T-helper 1 cell treated with Interleukin-12 subunit alpha and Interleukin-12 subunit beta and Interleukin-4 antibody, amounts not matched to agents 30 μg/mL and 1 μg/mL, for 36 hours (primary cell): ENCODE measurements at regions not wholly inside any gene's neighbourhood (a gene's known extent, or its start where the extent isn't known, plus 50 kb on each side); places are given as distances from the start of the nearest gene placed in this dataset.
"Not testable (repeated sequence)": the region's sequence is repeated elsewhere in the genome, so short reads cannot be mapped to it uniquely, and the experiment has no call there.

Experiments used
- H3K27ac Mint-ChIP-seq: one replicate; pipeline ENCODE4 v1.8.0; 2021; ENCODE audit warnings: mild to moderate bottlenecking, mixed read lengths
- H3K27me3 Mint-ChIP-seq: one replicate; pipeline ENCODE4 v1.8.0; 2021; ENCODE audit warnings: low read depth, mixed read lengths
- H3K36me3 Mint-ChIP-seq: one replicate; pipeline ENCODE4 v1.8.0; 2021; ENCODE audit warnings: low read depth, mixed read lengths
- H3K4me1 Mint-ChIP-seq: one replicate; pipeline ENCODE4 v1.8.0; 2021; ENCODE audit warnings: low read depth, mixed read lengths
- H3K4me3 Mint-ChIP-seq: one replicate; pipeline ENCODE4 v1.8.0; 2021; ENCODE audit warnings: mild to moderate bottlenecking, moderate library complexity, mixed read lengths
- H3K9me3 Mint-ChIP-seq: one replicate; pipeline ENCODE4 v1.8.0; 2021; ENCODE audit warnings: mixed read lengths

- no peaks in the 10 kb centered on the region for H3K27me3 Mint-ChIP-seq
- H3K4me3 Mint-ChIP-seq, result no peak overlapping the region
- H3K27ac Mint-ChIP-seq, result no peak overlapping the region
- no peaks in the 10 kb centered on the region for H3K36me3 Mint-ChIP-seq
- H3K4me1 Mint-ChIP-seq, result no peaks in the 10 kb centered on the region
- no peaks in the 10 kb centered on the region for H3K9me3 Mint-ChIP-seq
Observed at GRCh38 chr3:99330281-99330680, 308.1 kb upstream of the COL8A1 start.

- Mint-ChIP-seq H3K9me3 (no peaks in the 10 kb centered on the region), H3K27me3 (no peaks in the 10 kb centered on the region), H3K4me3 (no peak overlapping the region)
Observed at GRCh38 chr3:99325402-99325801, 313.0 kb upstream of the COL8A1 start.

GRCh38 chr3:99324636-99325203 is 313.7 kb upstream of the COL8A1 start:
- H3K4me1 Mint-ChIP-seq, result no peaks in the 10 kb centered on the region
- H3K36me3 Mint-ChIP-seq, result no peaks in the 10 kb centered on the region
- H3K4me3 Mint-ChIP-seq, result no peak overlapping the region
- no peaks in the 10 kb centered on the region for H3K9me3 Mint-ChIP-seq
- H3K27me3 Mint-ChIP-seq, result no peaks in the 10 kb centered on the region
- no peak overlapping the region for H3K27ac Mint-ChIP-seq

More at GRCh38 chr3:99325402-99325801, 313.0 kb upstream of the COL8A1 start:
- Mint-ChIP-seq H3K27ac (no peak overlapping the region), H3K36me3 (no peaks in the 10 kb centered on the region), H3K4me1 (no peaks in the 10 kb centered on the region)

- Mint-ChIP-seq H3K4me1 (no peaks in the 10 kb centered on the region), H3K27me3 (no peaks in the 10 kb centered on the region), H3K9me3 (no peaks in the 10 kb centered on the region), H3K36me3 (no peaks in the 10 kb centered on the region), H3K4me3 (no peak overlapping the region), H3K27ac (no peak overlapping the region)
Observed at GRCh38 chr3:99323940-99324339, 314.5 kb upstream of the COL8A1 start.

GRCh38 chr3:99322551-99322950 is 315.8 kb upstream of the COL8A1 start:
- no peaks in the 10 kb centered on the region for H3K36me3 Mint-ChIP-seq
- no peak overlapping the region for H3K4me3 Mint-ChIP-seq
- no peaks in the 10 kb centered on the region for H3K9me3 Mint-ChIP-seq

GRCh38 chr3:99321261-99321660 is 317.1 kb upstream of the COL8A1 start:
- no peak overlapping the region for H3K4me3 Mint-ChIP-seq
- no peaks in the 10 kb centered on the region for H3K36me3 Mint-ChIP-seq
- H3K9me3 Mint-ChIP-seq, result no peaks in the 10 kb centered on the region
- no peaks in the 10 kb centered on the region for H3K27me3 Mint-ChIP-seq
- no peaks in the 10 kb centered on the region for H3K4me1 Mint-ChIP-seq
- no peak overlapping the region for H3K27ac Mint-ChIP-seq

More at GRCh38 chr3:99322551-99322950, 315.8 kb upstream of the COL8A1 start:
- Mint-ChIP-seq H3K4me1 (no peaks in the 10 kb centered on the region), H3K27me3 (no peaks in the 10 kb centered on the region), H3K27ac (no peak overlapping the region)

- H3K36me3 Mint-ChIP-seq, result no peaks in the 10 kb centered on the region
- peaks cover 3% of the 10 kb centered on the region for H3K9me3 Mint-ChIP-seq
- no peaks in the 10 kb centered on the region for H3K27me3 Mint-ChIP-seq
- H3K4me1 Mint-ChIP-seq, result no peaks in the 10 kb centered on the region
- no peak overlapping the region for H3K4me3 Mint-ChIP-seq
- H3K27ac Mint-ChIP-seq, result no peak overlapping the region
Observed at GRCh38 chr3:99319961-99320360, 318.4 kb upstream of the COL8A1 start.

- Mint-ChIP-seq H3K36me3 (no peaks in the 10 kb centered on the region), H3K9me3 (peaks cover 3% of the 10 kb centered on the region), H3K27me3 (no peaks in the 10 kb centered on the region), H3K4me1 (no peaks in the 10 kb centered on the region), H3K27ac (no peak overlapping the region), H3K4me3 (no peak overlapping the region)
Observed at GRCh38 chr3:99319450-99319849, 318.9 kb upstream of the COL8A1 start.

GRCh38 chr3:99317201-99317600 is 321.2 kb upstream of the COL8A1 start:
- no peak overlapping the region for H3K27ac Mint-ChIP-seq
- peaks cover 3% of the 10 kb centered on the region for H3K9me3 Mint-ChIP-seq
- no peaks in the 10 kb centered on the region for H3K4me1 Mint-ChIP-seq
- no peaks in the 10 kb centered on the region for H3K36me3 Mint-ChIP-seq
- H3K27me3 Mint-ChIP-seq, result no peaks in the 10 kb centered on the region
- H3K4me3 Mint-ChIP-seq, result no peak overlapping the region

GRCh38 chr3:99315896-99316295 is 322.5 kb upstream of the COL8A1 start:
- H3K4me3 Mint-ChIP-seq, result no peak overlapping the region
- no peaks in the 10 kb centered on the region for H3K36me3 Mint-ChIP-seq
- no peak overlapping the region for H3K27ac Mint-ChIP-seq
- H3K27me3 Mint-ChIP-seq, result no peaks in the 10 kb centered on the region
- H3K4me1 Mint-ChIP-seq, result no peaks in the 10 kb centered on the region
- H3K9me3 Mint-ChIP-seq, result peaks cover 3% of the 10 kb centered on the region

GRCh38 chr3:99313485-99313884 is 324.9 kb upstream of the COL8A1 start:
- H3K27ac Mint-ChIP-seq, result no peak overlapping the region
- no peaks in the 10 kb centered on the region for H3K36me3 Mint-ChIP-seq
- no peaks in the 10 kb centered on the region for H3K27me3 Mint-ChIP-seq
- no peaks in the 10 kb centered on the region for H3K4me1 Mint-ChIP-seq
- H3K4me3 Mint-ChIP-seq, result no peak overlapping the region
- H3K9me3 Mint-ChIP-seq, result peaks cover 14% of the 10 kb centered on the region

- H3K36me3 Mint-ChIP-seq, result no peaks in the 10 kb centered on the region
- no peaks in the 10 kb centered on the region for H3K4me1 Mint-ChIP-seq
- H3K9me3 Mint-ChIP-seq, result peaks cover 15% of the 10 kb centered on the region
- H3K27ac Mint-ChIP-seq, result no peak overlapping the region
- H3K27me3 Mint-ChIP-seq, result no peaks in the 10 kb centered on the region
- no peak overlapping the region for H3K4me3 Mint-ChIP-seq
Observed at GRCh38 chr3:99298661-99299060, 339.7 kb upstream of the COL8A1 start.

- Mint-ChIP-seq H3K27me3 (no peaks in the 10 kb centered on the region), H3K27ac (no peak overlapping the region), H3K9me3 (peaks cover 12% of the 10 kb centered on the region), H3K4me1 (no peaks in the 10 kb centered on the region), H3K36me3 (no peaks in the 10 kb centered on the region), H3K4me3 (no peak overlapping the region)
Observed at GRCh38 chr3:99295836-99296235, 342.6 kb upstream of the COL8A1 start.

- not testable (repeated sequence) for H3K27me3 Mint-ChIP-seq, H3K4me1 Mint-ChIP-seq, H3K9me3 Mint-ChIP-seq, H3K4me3 Mint-ChIP-seq, H3K27ac Mint-ChIP-seq, H3K36me3 Mint-ChIP-seq
Observed at GRCh38 chr3:99294092-99294491, 344.3 kb upstream of the COL8A1 start.

- Mint-ChIP-seq H3K27ac (no peak overlapping the region), H3K4me3 (no peak overlapping the region), H3K27me3 (no peaks in the 10 kb centered on the region), H3K9me3 (peaks cover 7% of the 10 kb centered on the region), H3K36me3 (no peaks in the 10 kb centered on the region), H3K4me1 (no peaks in the 10 kb centered on the region)
Observed at GRCh38 chr3:99287876-99288275, 350.5 kb upstream of the COL8A1 start.

GRCh38 chr3:99286266-99286845 is 352.0 kb upstream of the COL8A1 start:
- Mint-ChIP-seq H3K27me3 (no peaks in the 10 kb centered on the region), H3K27ac (no peak overlapping the region), H3K4me1 (no peaks in the 10 kb centered on the region), H3K4me3 (no peak overlapping the region), H3K36me3 (no peaks in the 10 kb centered on the region), H3K9me3 (peaks cover 7% of the 10 kb centered on the region)
